Spleen (tissue), 11 donors: ENCODE measurements at regions not wholly inside any gene's neighbourhood (a gene's known extent, or its start where the extent isn't known, plus 50 kb on each side); places are given as distances from the start of the nearest gene placed in this dataset.

Source experiments
- DNase-seq: peaks from one replicate; pipeline ENCODE4 v3.0.0-alpha.2; 2020
- H3K27ac ChIP-seq, 8 donors: fragments of 200-600 bp; sonication (generic) in 7 of 8; 1 replicate in 4 of 8; 2 replicates in 4 of 8; pipeline versions ENCODE4 v1.5.0 to v1.8.0; 2016 to 2021; ENCODE audit warnings: inconsistent platforms in 4 of 8, mild to moderate bottlenecking in 4 of 8, moderate library complexity in 1 of 8
- H3K27me3 ChIP-seq, 7 donors: fragments of 200-600 bp; sonication (generic) in 6 of 7; replicated peaks in 1 of 7; 1 replicate in 4 of 7; 2 replicates in 3 of 7; pipeline versions ENCODE4 v1.5.0 to v1.8.0; 2016 to 2021; ENCODE audit warnings: inconsistent platforms in 3 of 7, mild to moderate bottlenecking in 1 of 7
- H3K36me3 ChIP-seq, 6 donors: fragments of 200-600 bp; sonication (generic) in 5 of 6; 1 replicate in 4 of 6; 2 replicates in 2 of 6; pipeline versions ENCODE4 v1.5.0 to v1.8.0; 2016 to 2021; ENCODE audit warnings: inconsistent platforms in 2 of 6
- H3K4me1 ChIP-seq, 6 donors: fragments of 200-600 bp; sonication (generic) in 5 of 6; 1 replicate in 3 of 6; 2 replicates in 3 of 6; pipeline versions ENCODE4 v1.5.0 to v1.8.0; 2016 to 2021; ENCODE audit warnings: inconsistent platforms in 3 of 6
- H3K4me3 ChIP-seq, 8 donors: fragments of 200-600 bp; sonication (generic) in 7 of 8; 1 replicate in 4 of 8; 2 replicates in 4 of 8; pipeline versions ENCODE4 v1.5.0 to v1.8.0; 2016 to 2021; ENCODE audit warnings: inconsistent platforms in 4 of 8, mild to moderate bottlenecking in 4 of 8, moderate library complexity in 2 of 8
- H3K9me3 ChIP-seq, 8 donors: fragments of 200-600 bp; sonication (generic) in 7 of 8; 1 replicate in 4 of 8; 2 replicates in 4 of 8; pipeline versions ENCODE4 v1.5.0 to v1.8.0; 2016 to 2021; ENCODE audit warnings: inconsistent platforms in 4 of 8
- POLR2A ChIP-seq, 3 donors: fragments of 450-650 bp; IDR thresholded peaks; one replicate each; pipeline ENCODE4 v1.5.1; 2017; ENCODE audit warnings: antibody characterized with exemption in 3 of 3, mild to moderate bottlenecking in 1 of 3
- POLR2AphosphoS5 ChIP-seq, 3 donors: sonication (generic); formaldehyde crosslinking; IDR thresholded peaks; one replicate each; pipeline ENCODE4 v1.5.1; 2017; ENCODE audit warnings: antibody characterized with exemption in 3 of 3
- WGBS, 5 donors: extraction: QIAGEN DNeasy Blood & Tissue Kit in 3 of 5; methylation state at CpG; one replicate each; pipeline versions ENCODE4 v1.1.5 to v1.1.7; 2013 to 2018; 5-methylcytosine and 5-hydroxymethylcytosine counted together
- intact Hi-C: fragments of 100-400 bp; cut with DNase I; formaldehyde crosslinking; loops from one replicate; pipeline ENCODE4 v1.15.0; 2023; ENCODE audit warnings: low total_unique reads
- TF ChIP-seq, protein P1 (sequence below), 11 experiments: fragments of 200-600 bp in 7 of 11; fragments of 450-650 bp in 4 of 11; sonication (generic) in 4 of 11; IDR thresholded peaks in 8 of 11; conservative IDR thresholded peaks in 3 of 11; 1 replicate in 7 of 11; 2 replicates in 4 of 11; pipeline versions ENCODE4 v1.4.0 to v1.8.0; 2016 to 2021; ENCODE audit warnings: antibody characterized with exemption in 11 of 11, inconsistent platforms in 4 of 11, mild to moderate bottlenecking in 1 of 11
- donor health status: healthy with polysubstance abuse.
- donor health status: DM: no; HTN: no; CAD: no; lungs with moderate emphysema.
- donor health status: DM: no; HTN: no; CAD: no.
- donor health status: Bipolar disorder and iron deficiency.
- donor health status: healthy.
- donor health status: DM: no; HTN: no; CAD: no.
- donor health status: DM: yes; HTN: yes; CAD: no.

DNA sequence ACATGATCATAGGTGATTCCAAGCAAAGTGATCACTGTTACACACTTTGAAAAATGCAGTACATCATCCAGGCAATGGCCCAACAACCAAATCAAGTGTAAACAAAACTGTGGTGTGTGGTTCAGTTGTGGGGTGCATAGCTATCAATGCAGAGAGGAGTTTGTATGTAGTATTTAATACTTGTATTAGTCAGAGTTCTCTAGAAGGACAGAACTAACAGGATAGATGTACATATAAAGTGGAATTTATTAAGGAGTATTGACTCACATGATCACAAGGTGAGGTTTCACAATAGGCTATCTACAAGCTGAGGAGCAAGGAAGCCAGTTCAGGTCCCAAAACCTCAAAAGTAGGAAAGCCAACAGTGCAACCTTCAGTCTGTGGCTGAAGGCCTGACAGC, 249.3 kb upstream of the HTR2A start:
- TF ChIP-seq, protein P1, sequence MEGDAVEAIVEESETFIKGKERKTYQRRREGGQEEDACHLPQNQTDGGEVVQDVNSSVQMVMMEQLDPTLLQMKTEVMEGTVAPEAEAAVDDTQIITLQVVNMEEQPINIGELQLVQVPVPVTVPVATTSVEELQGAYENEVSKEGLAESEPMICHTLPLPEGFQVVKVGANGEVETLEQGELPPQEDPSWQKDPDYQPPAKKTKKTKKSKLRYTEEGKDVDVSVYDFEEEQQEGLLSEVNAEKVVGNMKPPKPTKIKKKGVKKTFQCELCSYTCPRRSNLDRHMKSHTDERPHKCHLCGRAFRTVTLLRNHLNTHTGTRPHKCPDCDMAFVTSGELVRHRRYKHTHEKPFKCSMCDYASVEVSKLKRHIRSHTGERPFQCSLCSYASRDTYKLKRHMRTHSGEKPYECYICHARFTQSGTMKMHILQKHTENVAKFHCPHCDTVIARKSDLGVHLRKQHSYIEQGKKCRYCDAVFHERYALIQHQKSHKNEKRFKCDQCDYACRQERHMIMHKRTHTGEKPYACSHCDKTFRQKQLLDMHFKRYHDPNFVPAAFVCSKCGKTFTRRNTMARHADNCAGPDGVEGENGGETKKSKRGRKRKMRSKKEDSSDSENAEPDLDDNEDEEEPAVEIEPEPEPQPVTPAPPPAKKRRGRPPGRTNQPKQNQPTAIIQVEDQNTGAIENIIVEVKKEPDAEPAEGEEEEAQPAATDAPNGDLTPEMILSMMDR (IDR thresholded peaks at IDR 0.05 in 8 of 11, conservative IDR thresholded peaks at IDR 0.05 in 3 of 11) = no peak
- no peak for TF ChIP-seq POLR2A (IDR thresholded peaks at IDR 0.05)
- TF ChIP-seq POLR2AphosphoS5 (IDR thresholded peaks at IDR 0.05) = no peak
- DNase-seq = no peak
- Histone ChIP-seq H3K9me3 (no peaks in the 10 kb centered on the region), H3K27ac (no peak overlapping the region), H3K4me1 (no peaks in the 10 kb centered on the region), H3K36me3 (no peaks in the 10 kb centered on the region), H3K27me3 (no peaks in the 10 kb centered on the region), H3K4me3 (no peak overlapping the region)
- intact Hi-C loops = no loop called here

DNA sequence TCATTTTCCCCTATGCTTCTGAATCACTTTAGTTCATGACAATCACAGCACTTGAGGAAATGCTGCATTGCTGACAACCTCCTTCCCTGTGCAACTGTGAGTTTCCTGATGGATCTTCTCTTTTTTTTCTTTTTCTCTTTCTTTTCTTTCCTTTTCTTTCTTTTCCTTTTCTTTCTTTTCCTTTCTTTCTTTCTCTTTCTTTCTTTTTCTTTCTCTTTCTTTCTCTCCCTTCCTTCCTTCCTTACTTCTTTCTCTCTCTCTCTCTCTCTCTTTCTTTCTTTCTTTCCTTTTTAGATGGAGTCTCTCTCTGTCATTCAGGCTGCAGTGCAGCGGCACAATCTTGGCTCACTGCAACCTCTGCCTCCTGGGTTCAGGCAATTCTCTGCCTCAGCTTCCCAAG, 247.9 kb upstream of the HTR2A start:
- Histone ChIP-seq H3K4me1 (no peaks in the 10 kb centered on the region), H3K4me3 (no peak overlapping the region), H3K9me3 (no peaks in the 10 kb centered on the region), H3K27me3 (no peaks in the 10 kb centered on the region), H3K27ac (no peak overlapping the region), H3K36me3 (no peaks in the 10 kb centered on the region)
- intact Hi-C loops = no loop called here
- DNase-seq = no peak
- TF ChIP-seq POLR2A (IDR thresholded peaks at IDR 0.05) (no peak), POLR2AphosphoS5 (IDR thresholded peaks at IDR 0.05) (no peak)
- TF ChIP-seq, protein P1 (IDR thresholded peaks at IDR 0.05 in 8 of 11, conservative IDR thresholded peaks at IDR 0.05 in 3 of 11) = no peak
- WGBS, 5 donors = 91 to 100% (median 94%) methylated on average over 1 of the region's 1 CpG

DNA sequence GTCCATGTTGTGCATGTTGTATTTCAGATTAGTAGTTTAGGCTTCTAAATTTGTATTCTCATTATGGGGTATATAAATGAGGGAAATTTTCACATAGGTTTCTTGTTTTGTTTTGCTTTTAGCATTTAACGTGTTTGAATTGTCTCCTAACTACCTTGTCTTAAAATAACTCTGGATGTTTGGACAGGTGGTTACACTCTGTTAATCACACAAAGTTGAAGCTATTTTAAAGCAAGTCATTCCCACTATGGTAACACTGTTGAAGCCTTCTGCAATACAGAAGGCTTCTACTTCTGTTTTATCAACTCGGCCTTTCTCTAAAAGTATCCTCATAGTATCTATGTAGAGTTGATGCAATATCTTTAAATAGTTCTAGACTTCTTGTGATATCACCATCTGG, 245.3 kb upstream of the HTR2A start:
- no peak for DNase-seq
- Histone ChIP-seq H3K27me3 (no peaks in the 10 kb centered on the region), H3K36me3 (no peaks in the 10 kb centered on the region), H3K4me3 (no peak overlapping the region), H3K9me3 (no peaks in the 10 kb centered on the region), H3K4me1 (no peaks in the 10 kb centered on the region), H3K27ac (no peak overlapping the region)
- intact Hi-C loops = no loop called here
- TF ChIP-seq, protein P1 (IDR thresholded peaks at IDR 0.05 in 8 of 11, conservative IDR thresholded peaks at IDR 0.05 in 3 of 11) = no peak
- TF ChIP-seq POLR2AphosphoS5 (IDR thresholded peaks at IDR 0.05) (no peak), POLR2A (IDR thresholded peaks at IDR 0.05) (no peak)
- WGBS, 5 donors = 80 to 87% (median 86%) methylated on average over 2 of the region's 2 CpGs

DNA sequence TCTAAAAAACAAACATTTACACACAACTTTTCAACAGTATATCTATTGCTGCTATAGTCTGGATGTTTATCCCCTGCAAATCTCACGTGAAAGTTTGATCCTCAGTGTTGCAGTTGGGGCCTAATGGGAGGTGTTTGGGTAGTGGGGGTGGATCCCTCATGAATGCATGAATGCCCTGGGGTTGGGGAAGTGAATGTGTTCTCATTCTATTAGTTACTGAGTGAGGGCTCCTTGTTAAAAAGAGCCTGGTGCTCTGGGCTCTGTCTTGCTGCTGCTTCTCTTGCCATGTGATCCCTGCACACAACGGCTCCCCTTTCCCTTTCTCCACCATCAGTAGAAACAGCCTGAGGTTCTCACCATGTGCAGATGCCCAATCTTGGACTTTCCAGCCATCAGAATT, 242.7 kb upstream of the HTR2A start:
- TF ChIP-seq POLR2A (IDR thresholded peaks at IDR 0.05) (no peak), POLR2AphosphoS5 (IDR thresholded peaks at IDR 0.05) (no peak)
- TF ChIP-seq, protein P1 (IDR thresholded peaks at IDR 0.05 in 8 of 11, conservative IDR thresholded peaks at IDR 0.05 in 3 of 11) = no peak
- 56 to 75% (median 69%) methylated on average over 2 of the region's 2 CpGs for WGBS, 5 donors
- no peak overlapping the region for H3K4me3 ChIP-seq
- no peaks in the 10 kb centered on the region for H3K36me3 ChIP-seq
- no peak for DNase-seq
- H3K4me1 ChIP-seq = no peaks in the 10 kb centered on the region
- no peaks in the 10 kb centered on the region for H3K27me3 ChIP-seq
- no peaks in the 10 kb centered on the region for H3K9me3 ChIP-seq
- intact Hi-C loops = no loop called here
- H3K27ac ChIP-seq = no peak overlapping the region
